ENCODE measurements at regions not wholly inside any gene's neighbourhood (a gene's known extent, or its start where the extent isn't known, plus 50 kb on each side); places are given as distances from the start of the nearest gene placed in this dataset.
"Not testable (repeated sequence)": the region's sequence is repeated elsewhere in the genome, so short reads cannot be mapped to it uniquely, and the experiment has no call there.

DNA sequence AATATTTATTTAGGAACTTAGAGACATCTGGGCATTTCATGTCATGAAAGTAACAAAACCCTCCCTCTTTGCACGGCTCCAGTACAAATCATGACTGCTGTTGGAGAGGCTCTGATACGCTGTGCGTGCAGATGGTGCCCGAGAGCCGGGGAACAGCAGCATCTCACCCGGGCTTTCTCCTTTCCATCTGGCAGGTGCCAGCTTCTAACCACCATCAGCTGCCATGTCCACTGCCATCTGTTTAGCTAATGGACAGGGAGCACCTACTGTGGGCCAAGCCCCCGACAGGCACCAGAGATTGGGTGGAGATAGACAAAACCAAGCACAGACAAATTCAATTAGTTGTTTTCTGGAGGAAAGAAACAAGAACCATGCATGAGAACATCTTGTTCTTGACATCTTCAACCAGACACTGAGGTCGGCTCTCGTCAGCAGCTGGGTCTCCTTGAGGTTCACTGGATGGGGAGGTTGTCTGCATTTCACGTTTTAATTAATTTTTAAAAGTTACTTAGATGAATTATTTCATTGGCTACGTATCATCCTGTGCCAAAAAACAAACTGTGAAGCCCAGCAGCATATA is 323.7 kb downstream of the THBS2 start:
- no peak for DNase-seq

DNA sequence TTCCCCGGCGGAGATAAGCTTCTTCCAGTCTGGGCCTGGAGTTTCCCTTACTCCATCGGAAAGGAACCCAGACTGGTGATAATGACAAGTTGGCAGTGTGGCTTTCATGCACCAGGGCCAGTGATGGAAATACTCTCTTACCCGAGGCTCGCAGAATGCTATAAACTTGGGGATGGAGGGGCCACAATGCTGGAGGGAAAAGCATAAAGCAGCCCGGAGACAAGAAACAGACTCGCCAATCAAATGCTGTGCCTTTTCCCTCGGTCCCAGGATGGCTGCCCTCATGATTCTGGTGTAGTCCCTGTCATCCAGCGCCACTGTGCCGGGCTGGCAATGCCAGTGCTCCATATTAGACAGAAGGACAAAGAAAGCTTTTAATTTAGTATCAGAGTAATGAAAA is 325.6 kb downstream of the THBS2 start:
- no peak for DNase-seq

DNA sequence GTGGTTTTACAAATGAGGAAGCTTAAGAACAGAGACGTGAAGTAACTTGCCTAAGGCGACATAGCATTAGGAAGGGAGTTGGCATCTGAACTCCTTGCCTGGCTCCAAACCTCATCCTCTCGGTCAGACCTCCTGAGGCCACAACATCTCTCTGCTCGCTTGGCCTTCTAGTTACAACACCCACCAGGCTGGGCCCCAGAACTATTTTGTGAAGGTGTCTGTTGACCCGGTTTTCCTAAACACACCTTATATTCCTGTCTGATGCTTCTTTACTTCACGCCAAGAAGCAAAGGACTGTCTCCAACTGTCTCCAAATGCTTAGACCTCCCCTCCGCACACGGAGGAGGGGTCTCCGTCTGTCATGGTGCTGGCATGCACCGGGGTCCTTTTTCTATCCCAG is 326.6 kb downstream of the THBS2 start:
- DNase-seq, result no peak

DNA sequence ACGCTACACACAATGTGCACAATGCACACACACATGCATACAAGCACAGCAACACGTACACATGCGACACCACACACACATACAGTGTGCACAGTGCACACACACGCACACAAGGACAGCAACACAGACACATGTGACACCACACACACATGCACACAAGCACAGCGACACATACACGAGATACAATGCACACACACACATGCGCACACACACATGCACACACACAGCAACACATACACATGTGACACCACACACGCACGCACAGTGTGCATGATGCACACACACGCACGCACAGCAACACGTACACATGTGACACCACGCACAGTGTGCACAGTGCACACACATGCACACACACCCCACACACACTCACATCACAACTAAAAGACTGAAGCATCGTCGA is 327.3 kb downstream of the THBS2 start:
- DNase-seq, result no peak

DNA sequence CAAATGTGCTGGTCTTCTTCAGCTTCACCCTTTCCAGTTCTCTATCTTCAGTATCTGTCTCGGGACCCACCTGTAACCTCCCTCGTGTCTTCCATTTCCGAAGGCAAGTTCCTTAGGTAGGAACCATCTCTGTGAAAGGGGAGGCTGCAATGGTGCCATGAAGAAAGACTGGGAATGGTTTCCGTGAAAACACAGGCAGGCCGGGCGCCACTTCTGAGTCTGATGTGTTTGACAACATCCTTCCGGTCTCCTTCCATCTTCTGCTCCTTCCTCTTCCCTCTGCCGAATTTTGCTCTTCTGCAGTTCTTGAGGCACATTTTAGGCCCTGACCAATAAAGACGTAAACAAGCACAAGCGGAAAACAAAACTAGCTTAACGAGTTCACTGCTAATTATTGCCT is 328.0 kb downstream of the THBS2 start:
- no peak for DNase-seq

DNA sequence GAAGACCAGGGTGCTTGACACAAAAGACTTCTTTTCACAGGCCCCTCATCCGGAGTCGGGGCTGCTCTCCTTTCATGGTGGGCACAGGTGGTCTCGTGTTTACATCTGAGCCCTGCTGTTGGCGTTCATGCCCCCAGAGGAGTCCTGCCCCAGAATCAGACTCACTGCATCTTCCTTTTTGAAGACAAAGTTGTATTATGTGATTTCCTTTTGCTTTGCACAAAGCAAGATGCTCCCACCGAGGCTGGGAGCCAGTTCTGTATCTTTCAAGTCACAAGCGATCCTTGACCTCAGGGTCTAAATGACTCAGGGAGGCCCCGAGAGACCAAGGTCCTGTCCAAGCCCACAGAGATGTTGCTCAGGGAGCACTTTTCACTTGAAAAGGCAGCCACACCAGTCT is 330.5 kb downstream of the THBS2 start:
- no peak for DNase-seq

DNA sequence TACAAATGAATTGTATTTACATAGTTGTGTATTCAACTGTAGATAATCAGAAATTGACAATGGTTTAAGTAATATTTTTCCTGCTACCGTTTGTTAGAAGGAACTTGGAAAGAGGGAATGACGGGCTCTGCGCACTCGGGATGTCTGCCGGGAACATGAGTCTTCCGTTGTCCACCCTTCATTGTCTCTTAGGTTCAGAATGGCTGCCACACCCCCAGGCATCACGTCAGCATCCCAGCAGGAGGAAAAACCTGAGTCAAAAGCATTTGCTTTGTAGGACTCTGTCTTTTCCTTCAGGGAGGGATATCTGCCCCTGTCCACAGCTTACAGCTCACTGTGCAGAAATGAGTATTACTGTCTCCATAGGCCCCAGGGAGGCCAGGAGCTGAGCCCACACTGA is 331.2 kb downstream of the THBS2 start:
- no peak for DNase-seq

DNA sequence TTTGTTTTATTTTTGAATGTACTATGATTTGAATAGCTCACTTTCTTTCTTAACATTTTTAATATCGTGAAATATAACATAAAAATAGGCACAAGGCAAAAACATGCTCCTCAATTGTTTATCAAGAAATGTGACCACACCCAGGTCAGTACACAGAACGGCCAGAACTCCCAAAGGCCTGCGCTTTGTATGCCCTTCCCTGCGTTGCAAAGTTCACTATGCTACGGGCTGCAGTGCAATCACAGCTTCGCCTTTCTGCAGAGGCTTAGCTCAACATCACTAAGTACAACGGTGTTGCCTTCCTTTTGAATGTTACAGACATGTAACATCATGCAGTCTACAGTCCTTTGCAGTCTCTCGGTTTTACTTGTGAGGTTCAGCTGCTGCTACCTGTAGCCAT is 333.4 kb downstream of the THBS2 start:
- DNase-seq, result no peak

DNA sequence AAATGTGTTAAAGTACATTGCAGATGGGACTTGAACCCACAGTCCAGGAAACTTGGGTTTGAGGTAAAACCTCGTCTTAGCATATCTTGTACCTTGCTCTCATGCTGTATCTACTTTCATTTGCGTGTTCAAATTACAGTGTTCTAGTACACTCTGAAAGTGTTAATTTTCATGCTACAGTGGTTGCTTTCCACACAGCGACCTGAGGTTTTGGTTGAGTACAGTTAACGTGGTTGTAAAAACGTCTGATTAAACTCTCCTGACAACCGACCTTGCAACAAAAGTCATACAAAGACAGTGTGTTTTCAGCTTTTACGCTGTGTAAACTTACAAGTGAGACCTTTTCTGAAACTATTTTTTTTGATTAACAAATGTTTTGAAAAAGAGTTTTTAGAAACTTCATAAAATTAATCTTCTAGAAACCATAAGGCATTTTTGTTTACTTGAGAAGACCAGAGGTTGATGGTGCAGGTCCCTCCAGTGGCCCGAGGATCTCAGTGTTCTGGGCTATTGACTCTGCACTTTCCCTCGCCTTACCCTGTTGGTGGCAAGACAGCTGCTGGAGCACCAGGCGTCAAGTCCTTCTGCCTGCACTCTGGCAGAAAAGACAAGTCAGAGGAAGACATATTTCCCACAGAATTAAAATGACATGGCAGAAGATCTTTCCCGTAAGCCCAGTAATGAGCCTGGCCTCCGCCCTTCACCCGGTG is 334.0 kb downstream of the THBS2 start:
- no peak for DNase-seq

DNA sequence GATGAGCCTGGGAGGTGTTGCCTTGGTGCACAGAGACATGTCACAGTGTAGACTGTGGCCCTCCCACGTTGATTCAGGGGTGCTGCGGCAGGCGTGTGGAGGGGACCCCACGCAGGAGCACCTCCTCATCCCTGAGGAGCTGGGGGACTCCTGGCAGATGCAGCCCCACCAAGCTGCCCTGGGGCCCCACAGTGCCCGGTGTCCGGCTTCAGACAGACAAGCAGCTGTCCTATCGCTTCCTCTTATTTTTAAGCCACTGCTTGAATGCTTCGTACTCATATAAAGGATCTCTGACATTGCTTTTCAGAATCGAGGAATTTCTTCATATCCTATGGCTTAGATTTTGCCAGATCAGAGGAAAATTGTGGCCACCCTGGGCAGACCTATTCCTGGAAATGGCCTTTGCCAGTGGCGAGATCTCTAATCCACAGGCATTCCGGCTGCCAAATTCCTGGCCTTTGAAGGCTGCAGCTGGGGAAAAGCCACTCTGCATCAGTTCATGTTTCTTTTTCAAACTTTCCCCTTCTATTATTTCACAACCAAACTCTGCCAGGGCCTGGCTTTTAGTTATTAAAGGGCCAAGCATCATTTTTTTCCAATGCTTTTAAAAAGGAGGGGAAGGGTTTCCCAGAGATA is 337.0 kb downstream of the THBS2 start:
- no peak for DNase-seq

DNA sequence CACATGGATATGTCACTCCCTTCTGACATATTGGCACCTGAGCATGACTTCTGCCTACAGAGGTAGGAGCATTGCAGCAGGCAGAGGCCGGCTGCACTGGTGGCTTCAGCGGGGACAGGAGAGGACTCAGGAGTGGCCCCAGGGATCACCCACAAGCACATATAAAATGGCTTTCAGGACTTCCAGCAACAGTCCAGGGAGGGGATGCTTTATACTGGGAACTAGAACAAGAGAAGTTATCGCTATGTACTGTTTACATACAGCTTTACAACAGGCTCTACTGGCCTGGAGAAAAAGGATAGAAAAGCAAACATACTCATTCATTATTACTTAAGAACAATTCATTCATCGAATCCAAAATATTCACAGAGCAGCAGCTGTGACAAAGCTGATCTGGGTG is 337.8 kb downstream of the THBS2 start:
- DNase-seq, result no peak

DNA sequence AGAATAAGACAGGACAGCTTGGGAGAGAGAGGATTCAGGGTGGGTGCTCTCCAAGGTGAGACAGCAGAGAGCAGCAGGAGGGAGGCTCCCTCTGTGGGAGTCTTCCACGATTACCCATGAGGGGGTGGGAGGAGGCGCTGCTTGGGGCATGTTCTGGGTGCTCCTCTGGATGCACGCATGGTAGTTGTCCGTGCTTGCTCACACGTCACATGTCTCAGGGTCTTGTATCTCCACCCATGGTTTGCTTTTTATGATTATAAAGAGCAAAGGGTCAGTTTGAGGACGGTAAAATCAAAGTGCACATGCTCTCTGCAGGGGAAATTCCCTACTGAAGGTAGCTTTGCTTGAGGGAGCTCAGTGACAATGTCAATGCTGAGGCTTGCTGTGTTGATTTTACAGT is 338.4 kb downstream of the THBS2 start:
- DNase-seq, result no peak

DNA sequence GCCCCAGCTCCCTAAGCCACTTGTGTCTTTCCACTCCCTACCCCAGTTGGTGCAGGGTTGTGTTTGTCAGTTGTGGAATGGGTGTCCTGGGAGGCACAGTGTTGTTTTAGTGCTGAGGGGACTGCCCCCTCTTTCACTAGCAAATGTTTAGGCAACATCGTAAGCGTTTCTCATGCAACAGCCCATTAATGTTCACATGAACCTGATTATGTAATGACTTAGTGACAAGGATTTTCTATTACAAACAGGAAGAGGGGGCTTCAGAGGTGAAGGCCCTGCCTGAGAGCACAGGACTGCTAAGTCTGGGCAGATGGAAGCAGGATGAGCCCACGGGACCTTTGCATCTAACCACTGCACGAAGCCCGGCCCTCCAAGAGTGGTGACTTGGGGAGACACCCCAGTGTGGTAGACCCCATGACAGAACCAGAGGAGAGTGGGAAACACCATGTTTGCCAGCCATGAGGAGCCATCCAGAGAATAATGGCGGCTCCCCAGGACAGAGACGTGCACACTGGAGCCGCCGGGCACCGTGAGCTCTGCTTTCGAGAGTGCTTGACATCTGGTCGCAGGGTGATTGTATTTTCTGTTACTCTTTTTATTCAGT is 339.7 kb downstream of the THBS2 start:
- DNase-seq, result no peak

DNA sequence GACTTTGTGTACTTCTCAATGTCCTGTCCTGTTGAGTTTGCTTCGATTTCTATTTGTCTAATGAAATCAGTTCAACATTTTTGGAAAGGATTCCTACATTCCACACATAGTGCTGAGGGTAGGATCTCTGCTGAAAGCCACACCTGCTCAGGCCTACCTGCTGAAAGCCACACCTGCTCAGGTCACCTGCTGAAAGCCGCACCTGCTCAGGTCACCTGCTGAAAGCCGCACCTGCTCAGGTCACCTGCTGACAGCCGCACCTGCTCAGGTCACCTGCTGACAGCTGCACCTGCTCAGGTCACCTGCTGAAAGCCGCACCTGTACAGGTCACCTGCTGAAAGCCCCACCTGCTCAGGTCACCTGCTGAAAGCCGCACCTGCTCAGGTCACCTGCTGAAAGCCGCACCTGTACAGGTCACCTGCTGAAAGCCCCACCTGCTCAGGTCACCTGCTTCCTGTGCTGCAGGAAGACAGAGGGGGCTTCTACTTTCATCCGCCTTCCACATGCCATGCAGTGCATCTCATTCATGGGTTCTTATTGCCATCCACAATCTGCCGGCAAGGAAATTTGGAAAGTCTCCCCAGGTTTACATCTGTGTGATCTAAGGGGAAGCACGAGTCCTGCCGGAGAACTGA is 340.3 kb downstream of the THBS2 start:
- DNase-seq, result not testable (repeated sequence)

DNA sequence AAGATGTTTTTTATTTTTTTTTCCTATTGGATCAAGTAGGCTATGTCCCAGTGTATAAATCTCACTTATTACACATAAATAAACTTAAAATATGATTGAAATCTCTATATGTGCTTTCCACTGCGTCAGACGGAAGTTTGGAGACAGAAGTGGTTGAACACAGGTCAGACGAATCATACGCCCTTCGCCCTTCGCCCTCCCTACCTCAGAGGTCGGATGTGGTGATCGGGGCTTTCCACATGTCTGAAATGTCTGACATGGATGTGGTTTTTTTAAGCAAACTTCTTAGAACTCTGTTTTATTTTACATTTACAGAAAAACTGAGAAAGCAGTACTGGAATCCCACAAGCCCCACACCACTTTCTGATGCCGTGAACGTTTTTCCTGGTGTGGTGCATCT is 344.4 kb downstream of the THBS2 start:
- no peak for DNase-seq

DNA sequence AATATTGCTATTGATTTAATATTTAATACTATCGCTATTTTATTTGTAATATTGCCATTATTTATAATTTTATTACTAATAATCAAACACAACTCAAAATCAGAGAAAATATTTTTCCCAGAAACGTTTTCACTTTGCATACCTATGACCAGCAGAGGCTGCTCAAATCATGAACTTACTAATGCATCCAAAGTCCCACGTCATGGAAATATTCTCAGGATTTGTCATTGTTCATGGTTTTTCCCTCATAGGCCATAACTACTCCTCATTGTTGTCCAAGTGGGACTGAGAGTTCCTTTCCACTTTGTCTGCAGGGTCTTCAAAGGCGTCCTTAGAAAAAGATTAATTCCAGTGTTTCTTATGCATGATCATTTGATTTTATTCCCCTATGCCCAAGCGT is 344.8 kb downstream of the THBS2 start:
- DNase-seq, result no peak

DNA sequence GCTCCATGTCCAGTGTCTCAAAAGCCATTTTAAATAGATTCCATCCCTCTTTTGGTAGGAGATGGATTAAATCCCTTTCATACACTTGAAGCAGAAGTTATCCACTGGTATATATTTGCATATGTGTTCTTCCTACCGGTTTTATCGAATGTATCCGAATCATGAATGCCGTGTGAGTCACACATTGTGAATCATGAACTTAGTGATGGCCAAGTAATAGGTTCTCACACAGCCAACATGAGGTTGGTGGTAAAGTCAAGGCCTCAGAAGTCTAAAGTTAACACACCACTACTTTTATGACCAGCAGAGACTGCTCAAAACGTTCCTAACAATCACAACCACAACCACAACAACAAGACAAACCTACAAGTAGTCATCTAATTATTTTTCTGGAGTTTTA is 345.5 kb downstream of the THBS2 start:
- DNase-seq, result no peak

DNA sequence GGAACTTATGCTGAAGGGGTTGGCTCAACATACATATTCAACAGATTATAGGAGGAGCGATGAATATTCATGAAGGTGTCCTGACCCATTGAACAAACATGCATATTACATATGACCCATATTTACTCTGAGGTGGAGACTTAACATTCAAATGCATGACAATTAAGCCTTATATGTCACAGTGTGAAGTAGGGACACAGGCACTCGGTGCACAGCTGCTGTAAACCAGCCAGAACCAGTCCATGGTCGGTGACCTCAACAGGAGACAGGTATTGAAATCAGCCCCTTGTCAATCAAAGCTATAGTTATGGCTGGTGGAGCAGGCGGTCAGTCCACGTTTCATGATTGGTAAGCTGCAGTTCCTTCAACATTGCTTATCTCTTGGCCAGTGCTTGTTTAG is 347.3 kb downstream of the THBS2 start:
- no peak for DNase-seq

DNA sequence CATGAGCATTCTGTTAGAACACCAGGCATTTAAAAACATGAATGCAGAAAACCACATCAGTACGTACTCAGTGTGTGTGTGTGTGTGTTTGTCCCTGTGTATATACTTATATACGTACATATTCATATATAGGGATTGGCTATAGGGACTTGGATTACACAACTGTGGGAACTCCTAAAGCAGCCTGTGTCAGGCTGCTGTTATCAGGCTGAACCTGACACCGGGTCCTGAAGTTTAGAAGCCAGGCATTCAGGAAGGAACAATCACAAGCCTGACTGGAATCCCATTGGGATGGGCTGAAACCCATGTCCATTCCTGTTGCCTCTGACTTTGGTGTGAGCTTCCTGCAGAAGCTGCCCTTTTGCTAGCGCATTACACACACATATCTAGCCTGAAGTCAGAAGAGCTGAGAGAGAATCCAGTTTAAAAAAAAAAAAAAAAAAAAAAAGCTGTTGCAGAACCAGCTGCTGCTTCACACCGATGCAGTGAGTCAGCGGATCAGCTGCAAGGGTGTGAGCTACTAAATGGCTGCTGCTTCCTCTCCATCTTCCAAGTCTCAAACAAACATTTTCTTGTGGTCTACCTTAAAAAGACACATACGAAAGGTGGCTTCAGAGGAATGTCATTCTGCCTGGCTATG is 348.1 kb downstream of the THBS2 start:
- no peak for DNase-seq

DNA sequence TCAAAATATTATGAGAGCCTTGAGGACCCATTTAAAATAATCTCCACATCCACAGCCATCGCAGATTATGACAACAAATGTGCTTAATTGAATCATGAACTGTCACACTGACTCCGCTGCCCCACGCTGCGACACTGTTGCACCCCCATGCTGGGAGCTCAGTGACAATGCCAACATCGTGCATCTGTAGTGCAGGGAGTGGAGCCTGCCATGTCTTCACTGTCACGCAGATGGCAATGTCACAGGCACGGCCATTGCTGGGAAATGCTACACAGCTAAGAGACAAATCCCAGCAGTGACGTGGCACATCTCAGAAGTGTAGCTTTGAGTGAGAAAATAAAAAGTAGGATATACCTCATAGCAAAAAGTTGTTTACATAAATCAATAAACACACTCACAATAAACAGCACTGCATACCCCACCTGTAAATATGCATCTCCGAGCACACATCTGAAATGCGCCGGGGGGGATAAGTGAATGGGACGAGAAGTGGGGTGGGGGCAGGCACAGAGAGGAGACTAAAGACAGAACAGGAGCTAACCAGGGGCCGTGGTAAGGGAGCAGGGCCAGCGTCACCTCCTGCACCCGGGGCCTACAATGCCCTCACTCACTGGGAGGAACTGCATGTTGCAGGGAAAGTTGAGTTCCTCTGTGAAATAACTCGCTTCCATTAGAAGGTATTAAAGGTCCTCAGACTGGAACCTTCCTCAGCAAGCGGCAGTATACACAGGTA is 349.9 kb downstream of the THBS2 start:
- no peak for DNase-seq

DNA sequence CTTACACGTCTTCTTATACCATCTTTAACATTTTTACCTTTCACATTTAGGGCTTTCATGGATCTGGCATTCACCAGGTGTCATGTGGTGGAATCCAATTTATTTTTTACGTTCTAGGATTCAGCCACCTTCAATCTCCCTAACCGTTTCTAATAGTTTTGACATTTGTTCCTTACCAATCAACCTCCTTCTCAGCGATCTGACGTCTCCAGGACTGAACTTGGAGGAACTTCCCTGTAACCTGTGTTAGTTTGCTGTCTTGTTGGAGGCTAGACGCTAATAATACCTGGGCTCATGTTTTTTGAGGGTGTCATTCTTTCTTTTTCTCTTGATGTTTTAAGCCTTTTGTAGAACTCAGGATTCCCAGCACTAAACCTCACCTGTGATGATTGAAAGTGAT is 351.6 kb downstream of the THBS2 start:
- DNase-seq, result no peak

DNA sequence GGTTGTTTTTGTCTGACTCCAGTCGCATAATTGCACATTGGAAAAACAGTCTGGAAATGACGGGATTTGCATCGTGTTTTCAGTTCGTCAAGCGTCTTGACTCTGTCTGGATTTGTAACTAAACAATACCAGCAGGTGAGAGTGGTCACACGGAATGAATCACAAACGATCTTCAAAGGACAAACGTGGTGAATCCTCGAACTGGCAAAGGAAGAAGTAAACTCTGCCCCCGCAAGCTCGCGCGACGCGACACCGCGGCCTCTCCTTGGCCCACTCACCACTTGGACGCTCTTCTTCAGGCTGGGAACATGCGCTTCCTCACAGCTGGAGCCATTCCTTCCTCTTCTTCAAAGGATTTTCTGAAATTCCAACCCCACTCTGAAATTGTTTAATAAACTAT is 352.6 kb downstream of the THBS2 start:
- no peak for DNase-seq

DNA sequence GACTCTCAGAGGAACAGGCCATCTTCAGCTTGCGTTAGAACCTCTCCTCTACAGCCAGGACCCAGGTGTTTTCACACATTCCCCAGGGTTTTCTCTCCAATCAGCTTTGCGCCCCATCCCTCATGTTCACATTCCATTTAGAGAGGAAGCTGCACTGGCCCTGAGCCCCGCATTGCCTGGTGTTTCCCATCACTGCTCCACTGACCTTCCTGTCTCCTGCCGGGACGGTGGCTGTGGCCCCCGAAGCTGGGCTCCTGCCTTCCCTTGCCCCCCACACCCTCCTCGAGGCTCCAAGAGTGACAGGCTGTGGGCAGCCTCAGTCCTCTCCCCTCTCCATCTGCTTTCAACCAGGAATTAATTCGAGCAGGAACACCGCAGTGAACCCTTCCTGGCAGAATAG is 357.3 kb downstream of the THBS2 start:
- DNase-seq, result no peak
